Gastroesophageal sphincter (tissue), 3 donors: ENCODE measurements at regions not wholly inside any gene's neighbourhood (a gene's known extent, or its start where the extent isn't known, plus 50 kb on each side); places are given as distances from the start of the nearest gene placed in this dataset.

Experiments
- CTCF ChIP-seq, 4 experiments: fragments of 200-600 bp in 2 of 4; fragments of 450-650 bp in 2 of 4; sonication (generic) in 1 of 4; IDR thresholded peaks; one replicate each; pipeline ENCODE4 v1.5.1; 2017 to 2019; ENCODE audit warnings: antibody characterized with exemption in 4 of 4, mild to moderate bottlenecking in 2 of 4, moderate library complexity in 2 of 4
- POLR2A ChIP-seq, 2 donors: fragments of 450-650 bp; IDR thresholded peaks; one replicate each; pipeline ENCODE4 v1.6.1; 2017; ENCODE audit warnings: antibody characterized with exemption in 2 of 2, mild to moderate bottlenecking in 2 of 2, moderate library complexity in 1 of 2

DNA sequence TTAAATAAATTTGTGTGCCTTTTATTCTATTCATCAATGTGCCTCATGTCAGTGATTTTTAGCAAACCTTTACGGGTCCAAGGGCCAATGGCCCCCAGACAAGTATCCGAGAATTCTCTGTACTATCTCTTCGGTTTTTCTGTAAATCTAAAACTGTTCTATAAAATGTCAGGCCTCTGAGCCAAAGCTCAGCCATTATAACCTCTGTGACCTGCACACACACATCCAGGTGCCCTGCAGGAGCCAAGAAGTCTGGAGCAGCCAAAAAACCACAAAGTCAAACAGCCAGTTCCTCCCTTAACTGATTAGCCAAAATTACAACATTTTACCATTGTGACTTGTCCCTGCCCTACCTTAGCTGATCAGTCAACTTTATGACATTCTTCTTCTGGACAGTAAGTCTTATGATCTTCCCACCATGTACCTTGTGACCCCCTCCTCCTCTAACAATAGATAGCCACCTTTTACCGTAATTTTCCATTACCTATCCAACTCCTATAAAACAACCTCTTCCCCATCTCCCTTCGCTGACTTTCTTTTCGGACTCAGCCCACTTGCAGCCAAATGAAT is 363.8 kb downstream of the SEMA3D start:
- TF ChIP-seq CTCF (IDR thresholded peaks at IDR 0.05) (no peak), POLR2A (IDR thresholded peaks at IDR 0.05) (no peak)
